ENCODE measurements at regions not wholly inside any gene's neighbourhood (a gene's known extent, or its start where the extent isn't known, plus 50 kb on each side); places are given as distances from the start of the nearest gene placed in this dataset.

- no peak for DNase-seq
Observed at GRCh38 chr2:17124575-17125318, 393.5 kb downstream of the RAD51AP2 start.

GRCh38 chr2:17122887-17123501, 395.2 kb downstream of the RAD51AP2 start:
- no peak for DNase-seq

- no peak for DNase-seq
Observed at GRCh38 chr2:17115466-17115865, 402.8 kb downstream of the RAD51AP2 start.

GRCh38 chr2:17115042-17115441, 403.2 kb downstream of the RAD51AP2 start:
- DNase-seq, result no peak

- DNase-seq, result no peak
Observed at GRCh38 chr2:17107871-17108270, 410.4 kb downstream of the RAD51AP2 start.

- no peak for DNase-seq
Observed at GRCh38 chr2:17107151-17107550, 411.1 kb downstream of the RAD51AP2 start.

- no peak for DNase-seq
Observed at GRCh38 chr2:17106418-17106817, 411.8 kb downstream of the RAD51AP2 start.

- DNase-seq, result no peak
Observed at GRCh38 chr2:17104454-17104853, 413.8 kb downstream of the RAD51AP2 start.

- no peak for DNase-seq
Observed at GRCh38 chr2:17101596-17101995, 416.6 kb downstream of the RAD51AP2 start.

GRCh38 chr2:17101091-17101490, 417.1 kb downstream of the RAD51AP2 start:
- DNase-seq, result no peak

- DNase-seq, result no peak
Observed at GRCh38 chr2:17095340-17095739, 422.9 kb downstream of the RAD51AP2 start.

GRCh38 chr2:17093712-17094111, 424.5 kb downstream of the RAD51AP2 start:
- DNase-seq, result no peak

GRCh38 chr2:17086990-17087389, 421.4 kb upstream of the CYRIA start:
- DNase-seq, result no peak

- no peak for DNase-seq
Observed at GRCh38 chr2:17085546-17086202, 420.0 kb upstream of the CYRIA start.

GRCh38 chr2:17084877-17085276, 419.2 kb upstream of the CYRIA start:
- DNase-seq, result no peak

- DNase-seq, result no peak
Observed at GRCh38 chr2:17083902-17084301, 418.3 kb upstream of the CYRIA start.

- no peak for DNase-seq
Observed at GRCh38 chr2:17079262-17079661, 413.6 kb upstream of the CYRIA start.

GRCh38 chr2:17076533-17076932, 410.9 kb upstream of the CYRIA start:
- DNase-seq, result no peak

GRCh38 chr2:17070711-17071110, 405.1 kb upstream of the CYRIA start:
- DNase-seq, result no peak

- no peak for DNase-seq
Observed at GRCh38 chr2:17069564-17069963, 403.9 kb upstream of the CYRIA start.

- no peak for DNase-seq
Observed at GRCh38 chr2:17068021-17068420, 402.4 kb upstream of the CYRIA start.

GRCh38 chr2:17065536-17065935, 399.9 kb upstream of the CYRIA start:
- no peak for DNase-seq

- no peak for DNase-seq
Observed at GRCh38 chr2:17061028-17061427, 395.4 kb upstream of the CYRIA start.

GRCh38 chr2:17059458-17059857, 393.8 kb upstream of the CYRIA start:
- no peak for DNase-seq
